ENCODE measurements at regions not wholly inside any gene's neighbourhood (a gene's known extent, or its start where the extent isn't known, plus 50 kb on each side); places are given as distances from the start of the nearest gene placed in this dataset.

DNA sequence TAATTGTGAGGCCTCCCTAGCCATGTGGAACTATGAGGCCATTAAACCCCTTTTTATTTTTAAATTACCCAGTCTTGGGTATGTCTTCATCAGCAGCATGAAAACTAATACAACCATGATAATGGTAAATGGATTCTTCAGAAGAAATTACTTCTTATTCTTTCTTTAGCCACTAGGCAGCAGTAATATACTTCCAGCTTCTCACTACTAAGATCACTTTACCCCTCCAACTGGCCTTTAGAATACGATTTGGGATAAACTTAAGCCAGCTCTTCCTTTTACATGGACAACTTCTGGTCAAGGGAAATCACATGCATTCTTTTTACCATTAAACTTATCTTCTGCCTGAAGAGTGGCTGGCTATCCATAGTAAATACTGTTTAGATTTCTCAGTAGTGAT lies 355.4 kb downstream of the MAN2A1 start:
- no peak for TF ChIP-seq EZH2phosphoT487 (IDR thresholded peaks at IDR 0.05; ENCODE audit: low read depth, severe bottlenecking, unreplicated experiment)
- TF ChIP-seq, protein P1, sequence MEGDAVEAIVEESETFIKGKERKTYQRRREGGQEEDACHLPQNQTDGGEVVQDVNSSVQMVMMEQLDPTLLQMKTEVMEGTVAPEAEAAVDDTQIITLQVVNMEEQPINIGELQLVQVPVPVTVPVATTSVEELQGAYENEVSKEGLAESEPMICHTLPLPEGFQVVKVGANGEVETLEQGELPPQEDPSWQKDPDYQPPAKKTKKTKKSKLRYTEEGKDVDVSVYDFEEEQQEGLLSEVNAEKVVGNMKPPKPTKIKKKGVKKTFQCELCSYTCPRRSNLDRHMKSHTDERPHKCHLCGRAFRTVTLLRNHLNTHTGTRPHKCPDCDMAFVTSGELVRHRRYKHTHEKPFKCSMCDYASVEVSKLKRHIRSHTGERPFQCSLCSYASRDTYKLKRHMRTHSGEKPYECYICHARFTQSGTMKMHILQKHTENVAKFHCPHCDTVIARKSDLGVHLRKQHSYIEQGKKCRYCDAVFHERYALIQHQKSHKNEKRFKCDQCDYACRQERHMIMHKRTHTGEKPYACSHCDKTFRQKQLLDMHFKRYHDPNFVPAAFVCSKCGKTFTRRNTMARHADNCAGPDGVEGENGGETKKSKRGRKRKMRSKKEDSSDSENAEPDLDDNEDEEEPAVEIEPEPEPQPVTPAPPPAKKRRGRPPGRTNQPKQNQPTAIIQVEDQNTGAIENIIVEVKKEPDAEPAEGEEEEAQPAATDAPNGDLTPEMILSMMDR (IDR thresholded peaks at IDR 0.05; ENCODE audit: poor library complexity): peak; percentile 26

Measured in hepatocyte (in vitro differentiated cells).